GM19025 (cell line): ENCODE measurements at regions not wholly inside any gene's neighbourhood (a gene's known extent, or its start where the extent isn't known, plus 50 kb on each side); places are given as distances from the start of the nearest gene placed in this dataset.

Experiments
- ATAC-seq: cut with Tn5 transposase; IDR thresholded peaks from one replicate; pipeline ENCODE4 v1.9.1; 2021; ENCODE audit warnings: mild to moderate bottlenecking, low read depth, moderate library complexity; ENCODE audit not compliant: unreplicated experiment

GRCh38 chr13:82341116-82341515 is 1541.2 kb downstream of the SLITRK1 start:
- ATAC-seq = no peak

- ATAC-seq = no peak
Measured at GRCh38 chr13:82330499-82330898, 1551.8 kb downstream of the SLITRK1 start.

- ATAC-seq = no peak
Measured at GRCh38 chr13:82323101-82323500, 1559.2 kb downstream of the SLITRK1 start.

GRCh38 chr13:82305588-82305987 is 1576.7 kb downstream of the SLITRK1 start:
- no peak for ATAC-seq

- no peak for ATAC-seq
Measured at GRCh38 chr13:82298106-82298505, 1584.2 kb downstream of the SLITRK1 start.

GRCh38 chr13:82294226-82294625 is 1588.0 kb downstream of the SLITRK1 start:
- no peak for ATAC-seq

- ATAC-seq = no peak
Measured at GRCh38 chr13:82292334-82292733, 1589.9 kb downstream of the SLITRK1 start.

GRCh38 chr13:82291852-82292251 is 1590.4 kb downstream of the SLITRK1 start:
- no peak for ATAC-seq

GRCh38 chr13:82275644-82276043 is 1606.6 kb downstream of the SLITRK1 start:
- no peak for ATAC-seq

GRCh38 chr13:82259284-82259683 is 1623.0 kb downstream of the SLITRK1 start:
- no peak for ATAC-seq

GRCh38 chr13:82257790-82258507 is 1624.3 kb downstream of the SLITRK1 start:
- no peak for ATAC-seq

- ATAC-seq = no peak
Measured at GRCh38 chr13:82248762-82249161, 1633.5 kb downstream of the SLITRK1 start.

- ATAC-seq = no peak
Measured at GRCh38 chr13:82245860-82246259, 1636.4 kb downstream of the SLITRK1 start.

- no peak for ATAC-seq
Measured at GRCh38 chr13:82224806-82225205, 1657.5 kb downstream of the SLITRK1 start.

GRCh38 chr13:82221621-82222020 is 1660.7 kb downstream of the SLITRK1 start:
- no peak for ATAC-seq

GRCh38 chr13:82220641-82221040 is 1661.6 kb downstream of the SLITRK1 start:
- no peak for ATAC-seq

- no peak for ATAC-seq
Measured at GRCh38 chr13:82216165-82216564, 1666.1 kb downstream of the SLITRK1 start.

GRCh38 chr13:82214341-82214740 is 1667.9 kb downstream of the SLITRK1 start:
- no peak for ATAC-seq

GRCh38 chr13:82206241-82206640 is 1676.0 kb downstream of the SLITRK1 start:
- ATAC-seq = no peak

- no peak for ATAC-seq
Measured at GRCh38 chr13:82202398-82202797, 1679.9 kb downstream of the SLITRK1 start.

GRCh38 chr13:82196087-82196486 is 1686.2 kb downstream of the SLITRK1 start:
- ATAC-seq = no peak

- no peak for ATAC-seq
Measured at GRCh38 chr13:82187227-82187626, 1695.0 kb downstream of the SLITRK1 start.

- ATAC-seq = no peak
Measured at GRCh38 chr13:82176751-82177150, 1705.5 kb downstream of the SLITRK1 start.
